Epithelial cell of prostate (primary cell): ENCODE measurements at regions not wholly inside any gene's neighbourhood (a gene's known extent, or its start where the extent isn't known, plus 50 kb on each side); places are given as distances from the start of the nearest gene placed in this dataset.
"Not testable (repeated sequence)": the region's sequence is repeated elsewhere in the genome, so short reads cannot be mapped to it uniquely, and the experiment has no call there.

ENCODE experiments used
- DNase-seq: peaks from one replicate; pipeline ENCODE4 v3.0.0-alpha.2; 2011; ENCODE audit warnings: low read depth, low spot score
- H3K27ac ChIP-seq: fragments of 450-650 bp; 2 replicates; pipeline ENCODE4 v1.5.1; 2017; ENCODE audit warnings: mild to moderate bottlenecking

DNA sequence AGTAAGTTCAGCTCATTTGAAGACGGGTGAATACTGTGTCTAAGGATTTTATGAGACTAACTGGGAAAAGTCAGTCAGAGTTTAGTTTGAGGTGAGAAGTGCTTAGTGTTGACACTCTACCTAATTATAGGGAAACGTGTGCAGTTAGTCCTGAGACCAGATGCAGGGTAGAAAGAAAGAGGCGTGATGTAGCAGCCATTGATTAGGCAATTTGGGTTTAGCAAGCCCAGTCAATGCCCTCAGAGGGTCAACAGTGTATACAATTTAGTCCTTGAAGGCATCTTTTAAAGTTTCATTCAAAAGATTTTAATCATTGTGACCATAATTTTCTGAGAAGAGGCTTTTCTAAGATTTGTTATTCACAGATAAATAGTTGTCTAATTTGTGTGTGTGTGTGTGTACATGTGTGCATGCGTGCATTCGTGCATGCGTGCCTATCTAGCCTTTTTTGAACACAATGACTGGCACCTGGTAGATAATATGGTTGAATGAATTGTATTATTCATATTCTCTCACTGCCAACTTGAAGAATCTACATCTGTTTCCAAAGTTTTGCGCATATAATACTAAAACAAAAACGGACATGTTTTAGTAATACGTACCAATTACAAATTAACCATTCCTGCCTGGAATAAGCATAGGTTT lies 332.9 kb downstream of the SRGAP2C start:
- no peak overlapping the region for H3K27ac ChIP-seq
- DNase-seq, result no peak

DNA sequence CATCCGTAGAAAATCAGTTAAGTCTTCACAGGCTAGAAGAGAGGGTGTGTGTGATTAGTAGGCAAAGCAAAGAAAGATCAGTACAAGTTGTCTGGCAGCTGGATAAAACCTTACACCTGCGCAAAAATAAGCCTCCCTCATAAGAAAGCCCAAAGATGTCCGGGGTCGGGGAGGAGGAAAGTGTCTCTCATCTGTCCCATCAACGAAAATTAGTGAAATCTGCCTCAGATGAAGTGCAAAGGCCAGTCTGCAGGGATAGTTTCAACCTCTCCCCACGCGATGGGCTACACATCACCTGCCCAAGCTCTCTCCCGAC lies 333.9 kb downstream of the SRGAP2C start:
- H3K27ac ChIP-seq, result no peak overlapping the region
- no peak for DNase-seq

- DNase-seq, result no peak
Observed at GRCh38 chr1:121519042-121519755, 334.4 kb downstream of the SRGAP2C start.

DNA sequence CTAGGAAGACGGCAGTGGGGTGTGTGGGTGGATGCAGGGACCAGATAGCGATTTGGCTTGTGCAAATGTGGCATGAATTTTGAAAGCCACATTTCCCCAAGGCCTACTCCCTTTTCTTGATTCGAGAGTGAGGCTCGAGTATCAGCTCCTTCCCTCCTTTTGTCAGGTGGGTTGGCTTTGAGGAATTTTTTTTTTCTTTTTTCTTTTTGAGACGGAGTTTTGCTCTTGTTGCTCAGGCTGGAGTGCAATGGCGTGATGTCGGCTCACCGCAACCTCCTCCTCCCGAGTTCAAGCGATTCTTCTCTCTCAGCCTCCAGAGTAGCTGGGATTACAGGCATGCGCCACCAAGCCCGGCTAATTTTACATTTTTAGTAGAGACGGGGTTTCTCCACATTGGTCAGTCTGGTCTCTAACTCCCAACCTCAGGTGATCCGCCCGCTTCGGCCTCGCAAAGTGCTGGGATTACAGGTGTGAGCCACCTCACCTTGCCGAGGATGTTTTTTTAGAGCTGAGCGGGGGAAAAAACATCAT lies 335.0 kb downstream of the SRGAP2C start:
- not testable (repeated sequence) for H3K27ac ChIP-seq, DNase-seq

More at GRCh38 chr1:121519042-121519755, 334.4 kb downstream of the SRGAP2C start:
- no peak overlapping the region for H3K27ac ChIP-seq

GRCh38 chr1:121522061-121522759 lies 337.4 kb downstream of the SRGAP2C start:
- no peak for DNase-seq
- no peak overlapping the region for H3K27ac ChIP-seq

DNA sequence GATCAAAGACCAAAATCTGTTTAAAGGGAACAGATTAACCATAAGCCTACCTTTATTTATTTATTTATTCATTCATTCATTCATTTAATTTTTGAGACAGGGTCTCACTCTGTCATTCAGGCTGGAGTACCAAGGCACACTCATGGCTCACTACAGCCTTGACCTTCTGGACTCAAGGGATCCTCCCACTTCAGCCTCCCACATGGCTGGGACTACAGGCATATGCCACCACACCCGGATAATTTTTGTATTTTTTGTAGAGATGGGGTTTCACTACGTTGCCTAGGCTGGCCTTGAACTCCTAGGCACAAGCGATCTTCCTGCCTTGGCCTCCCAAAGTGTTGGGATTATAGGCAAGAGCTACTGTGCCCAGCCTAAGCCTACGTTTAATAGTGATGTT lies 338.3 kb downstream of the SRGAP2C start:
- DNase-seq, H3K27ac ChIP-seq: not testable (repeated sequence)

- no peak for DNase-seq
- no peak overlapping the region for H3K27ac ChIP-seq
Observed at GRCh38 chr1:121525355-121525754, 340.6 kb downstream of the SRGAP2C start.

DNA sequence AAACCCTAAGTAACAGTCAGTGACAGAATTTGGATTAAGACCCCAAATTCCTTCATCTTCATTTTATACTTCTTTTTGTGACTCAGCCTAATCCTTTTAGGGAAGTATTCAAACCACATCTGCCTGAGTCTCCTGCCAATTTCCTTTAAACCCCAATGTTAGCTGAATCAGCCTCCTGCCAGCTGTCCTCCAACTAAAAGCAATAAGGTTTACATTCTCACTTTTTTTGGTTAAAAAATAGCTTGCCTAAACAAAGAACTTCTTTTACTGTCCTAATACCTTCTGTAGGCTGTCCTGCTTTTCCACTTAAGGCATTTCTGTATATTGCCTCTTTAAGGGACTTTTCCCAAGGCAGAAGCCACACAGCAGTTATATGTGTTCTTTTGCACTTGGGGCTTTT lies 344.2 kb downstream of the SRGAP2C start:
- not testable (repeated sequence) for H3K27ac ChIP-seq, DNase-seq

DNA sequence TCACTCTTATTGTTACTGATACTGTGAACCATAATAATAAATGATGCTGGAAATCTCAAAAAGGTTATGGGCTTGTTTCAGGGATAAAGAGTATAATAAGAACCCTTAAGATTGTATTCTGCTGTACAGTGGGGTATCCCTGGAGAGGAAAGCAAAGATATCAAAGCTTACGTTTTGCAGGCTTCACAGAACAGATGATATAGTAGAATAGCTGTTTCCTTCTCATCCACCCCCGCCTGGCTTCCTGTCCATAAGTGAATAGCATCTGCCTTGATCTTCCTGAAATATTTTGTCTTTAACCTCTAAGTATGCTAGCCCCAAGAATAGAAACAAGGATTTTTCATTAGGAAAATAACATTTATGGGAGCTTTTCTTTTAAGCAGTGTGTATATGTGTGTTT lies 345.3 kb downstream of the SRGAP2C start:
- not testable (repeated sequence) for DNase-seq, H3K27ac ChIP-seq

DNA sequence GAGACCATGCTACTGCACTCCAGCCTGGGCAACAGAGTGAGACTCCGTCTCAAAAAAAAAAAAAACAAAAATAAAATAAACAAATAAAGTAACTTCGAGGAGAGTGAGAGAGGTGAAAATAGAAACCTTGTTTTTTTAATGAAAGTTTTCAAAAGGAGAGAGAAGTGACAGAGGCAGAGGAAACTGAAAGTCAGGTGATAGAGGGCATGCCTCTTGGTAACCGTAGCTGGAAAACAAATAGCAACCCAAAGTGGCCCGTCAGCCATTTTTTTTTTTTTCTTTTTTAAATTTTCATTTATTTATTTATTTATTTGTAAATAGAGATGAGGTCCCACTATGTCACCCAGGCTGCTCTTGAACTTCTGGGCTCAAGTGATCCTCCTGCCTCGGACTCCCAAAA lies 347.0 kb downstream of the SRGAP2C start:
- not testable (repeated sequence) for DNase-seq, H3K27ac ChIP-seq

DNA sequence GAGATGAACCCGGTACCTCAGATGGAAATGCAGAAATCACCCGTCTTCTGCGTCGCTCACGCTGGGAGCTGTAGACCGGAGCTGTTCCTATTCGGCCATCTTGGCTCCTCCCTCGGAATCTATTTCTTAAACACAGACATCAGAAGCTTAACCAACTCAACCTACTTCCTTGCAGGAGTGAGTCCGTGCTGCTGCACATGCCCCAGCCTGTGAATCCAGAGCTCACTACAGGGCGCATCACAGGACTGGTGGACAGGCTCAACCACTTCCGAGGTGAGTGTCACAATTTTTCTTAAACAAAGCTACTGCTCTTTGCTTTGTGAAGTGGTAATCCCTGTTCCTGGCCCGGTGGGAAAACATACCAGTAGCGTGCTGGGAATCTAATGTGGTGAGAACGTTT lies 353.4 kb downstream of the SRGAP2C start:
- not testable (repeated sequence) for H3K27ac ChIP-seq, DNase-seq

- DNase-seq, result no peak
- H3K27ac ChIP-seq, result no peak overlapping the region
Observed at GRCh38 chr1:121538943-121539575, 354.3 kb downstream of the SRGAP2C start.

- H3K27ac ChIP-seq, result peak overlapping the region; percentile 30
- DNase-seq, result not testable (repeated sequence)
Observed at GRCh38 chr1:121543988-121544387, 359.2 kb downstream of the SRGAP2C start.

DNA sequence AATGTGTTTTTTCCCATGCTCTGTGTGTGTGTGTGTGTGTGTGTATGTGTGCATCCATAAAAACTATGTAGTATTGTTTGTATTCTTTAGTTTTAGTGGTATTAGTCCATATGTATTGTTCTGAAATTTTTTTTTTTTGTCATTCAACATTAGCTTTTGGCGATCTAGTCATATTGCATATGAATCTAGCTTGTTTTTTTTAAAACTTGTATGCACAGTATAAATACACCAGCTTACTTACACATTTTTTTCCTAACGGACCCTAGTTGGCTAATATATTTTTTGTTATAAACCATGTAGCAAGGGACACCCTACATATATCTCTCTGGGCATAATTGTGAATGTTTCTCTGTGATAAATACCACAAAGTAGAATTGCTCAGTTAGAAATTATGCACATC lies 359.7 kb downstream of the SRGAP2C start:
- DNase-seq, result no peak
- H3K27ac ChIP-seq, result peak overlapping the region; percentile 30

DNA sequence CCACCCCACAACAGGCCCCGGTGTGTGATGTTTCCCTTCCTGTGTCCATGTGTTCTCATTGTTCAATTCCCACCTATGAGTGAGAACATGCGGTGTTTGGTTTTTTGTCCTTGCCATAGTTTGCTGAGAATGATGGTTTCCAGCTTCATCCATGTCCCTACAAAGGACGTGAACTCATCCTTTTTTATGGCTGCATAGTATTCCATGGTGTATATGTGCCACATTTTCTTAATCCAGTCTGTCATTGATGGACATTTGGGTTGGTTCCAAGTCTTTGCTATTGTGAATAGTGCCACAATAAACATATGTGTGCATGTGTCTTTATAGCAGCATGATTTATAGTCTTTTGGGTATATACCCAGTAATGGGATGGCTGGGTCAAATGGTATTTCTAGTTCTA lies 361.1 kb downstream of the SRGAP2C start:
- not testable (repeated sequence) for H3K27ac ChIP-seq, DNase-seq

DNA sequence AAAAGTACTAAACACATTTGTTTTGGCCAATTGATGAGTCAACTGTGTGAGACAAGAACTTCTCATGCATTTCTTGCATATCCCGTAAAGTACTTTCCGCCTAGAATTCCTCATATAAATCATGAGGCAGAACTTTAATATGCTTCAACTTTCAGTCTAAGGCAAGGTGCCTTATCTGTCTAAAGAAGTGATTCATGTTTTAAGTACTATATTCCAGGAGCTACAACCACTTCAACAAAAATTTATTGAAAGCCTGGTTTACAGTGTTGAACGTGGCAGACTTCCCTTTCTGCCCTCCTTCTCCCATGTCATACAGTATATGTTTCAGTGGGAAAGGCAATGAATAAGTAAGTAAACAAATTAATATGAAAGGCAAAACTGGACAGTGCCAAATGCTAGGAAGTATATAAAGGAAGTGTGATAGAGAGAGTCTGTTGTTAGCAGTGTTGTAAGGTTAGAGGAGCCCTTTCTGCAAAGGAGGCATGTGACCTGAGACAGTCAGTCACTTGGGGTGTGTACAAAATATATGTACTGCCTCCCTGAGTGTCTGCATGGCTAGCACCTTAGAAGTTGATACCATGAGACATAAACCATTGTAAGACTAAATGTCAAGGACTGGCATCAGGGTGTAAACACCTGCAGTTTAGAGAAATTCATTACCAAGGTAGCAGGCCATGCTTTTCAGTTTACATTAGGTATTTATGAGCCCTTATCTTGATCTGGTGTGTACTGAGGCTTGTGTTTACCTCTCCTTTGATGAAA lies 362.2 kb downstream of the SRGAP2C start:
- DNase-seq, result peak; percentile 60
- peak overlapping the region; percentile 64 for H3K27ac ChIP-seq

- peak overlapping the region; percentile 64 for H3K27ac ChIP-seq
- not testable (repeated sequence) for DNase-seq
Observed at GRCh38 chr1:121547726-121548125, 363.0 kb downstream of the SRGAP2C start.

GRCh38 chr1:121550817-121551216 lies 366.0 kb downstream of the SRGAP2C start:
- H3K27ac ChIP-seq, DNase-seq: not testable (repeated sequence)

GRCh38 chr1:121551491-121551890 lies 366.7 kb downstream of the SRGAP2C start:
- H3K27ac ChIP-seq, DNase-seq: not testable (repeated sequence)

GRCh38 chr1:121556560-121556959 lies 371.8 kb downstream of the SRGAP2C start:
- not testable (repeated sequence) for H3K27ac ChIP-seq, DNase-seq
